ENCODE measurements at regions not wholly inside any gene's neighbourhood (a gene's known extent, or its start where the extent isn't known, plus 50 kb on each side); places are given as distances from the start of the nearest gene placed in this dataset.
A peak's percentile ranks its signal among the peaks of the same experiment; 100 is the strongest.

DNA sequence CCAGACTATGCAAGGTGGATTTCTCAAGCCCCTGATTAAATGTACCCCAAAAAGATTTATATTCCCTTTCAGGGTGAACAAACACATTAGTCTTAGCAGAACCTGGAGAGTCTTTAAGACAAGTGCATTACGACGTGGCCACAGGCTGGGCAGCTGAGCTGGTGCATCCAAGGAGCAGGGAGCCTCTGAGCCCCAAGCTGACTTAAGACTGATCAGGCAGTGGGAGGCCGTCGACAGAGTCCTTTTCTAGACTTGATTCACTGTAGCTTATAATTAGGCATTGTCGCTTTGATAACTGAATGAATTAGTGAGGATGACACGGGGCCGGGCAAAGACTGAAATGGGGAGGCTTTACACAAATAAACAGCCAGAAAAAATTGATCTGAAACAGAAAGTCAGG is 353.2 kb downstream of the GPAM start:
- no peak for DNase-seq (ENCODE audit: low spot score)

DNA sequence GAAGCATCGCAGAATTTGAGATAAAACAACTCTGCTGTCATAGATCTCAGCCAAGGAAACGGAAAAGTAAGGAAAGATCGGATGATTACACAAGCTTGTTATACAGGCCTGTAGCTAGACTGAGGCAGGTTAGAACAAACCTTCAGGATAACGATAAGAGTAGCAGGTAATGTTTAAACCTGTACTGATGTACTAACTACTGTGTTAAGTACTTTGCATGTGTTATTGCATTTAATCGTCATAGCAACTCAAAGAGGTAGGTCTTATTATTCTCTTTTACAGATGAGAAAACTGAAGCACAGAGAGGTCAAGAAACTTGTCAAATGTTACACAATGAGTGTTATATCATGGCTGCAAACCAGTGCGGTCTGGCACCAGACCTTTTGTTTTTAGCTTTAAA is 352.5 kb downstream of the GPAM start:
- DNase-seq (ENCODE audit: low spot score) = no peak

DNA sequence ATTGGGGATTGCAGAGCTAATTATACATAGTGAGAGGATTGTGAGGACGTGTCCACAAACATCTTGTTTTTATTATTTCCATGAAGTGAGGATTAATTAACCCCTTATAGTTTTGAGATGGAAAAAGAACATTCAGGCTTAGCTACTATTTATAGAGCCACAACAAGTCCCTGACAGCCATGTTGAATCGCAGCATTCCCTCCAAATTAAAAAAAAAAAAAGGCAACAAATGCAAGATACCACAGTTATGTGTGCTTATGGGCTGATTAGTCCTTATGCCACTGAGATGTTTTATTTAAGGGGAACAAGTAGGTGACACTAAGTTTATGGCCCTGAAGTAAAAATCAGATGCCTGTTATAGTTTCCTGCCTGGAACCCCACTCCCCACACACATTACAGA is 350.3 kb downstream of the GPAM start:
- no peak for DNase-seq (ENCODE audit: low spot score)

DNA sequence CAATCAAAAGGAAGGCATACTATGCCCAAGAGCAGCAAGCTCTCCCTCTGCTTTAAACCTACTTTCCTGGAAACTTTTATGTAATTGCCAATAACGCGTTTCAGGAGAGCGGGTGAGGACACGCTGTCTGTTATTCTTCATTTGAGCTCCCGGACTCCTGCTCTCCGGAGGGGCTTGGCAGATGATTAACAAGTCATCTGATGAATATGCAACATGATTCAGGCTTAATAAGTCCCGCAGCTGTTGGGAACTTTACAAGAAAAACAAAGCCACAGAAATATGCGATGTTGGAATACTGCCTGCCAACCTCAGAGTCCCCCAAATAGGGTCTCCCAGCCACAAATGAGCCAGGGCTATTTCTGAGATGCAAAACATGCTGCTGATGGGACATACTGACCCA is 348.0 kb downstream of the GPAM start:
- DNase-seq (ENCODE audit: low spot score) = no peak

DNA sequence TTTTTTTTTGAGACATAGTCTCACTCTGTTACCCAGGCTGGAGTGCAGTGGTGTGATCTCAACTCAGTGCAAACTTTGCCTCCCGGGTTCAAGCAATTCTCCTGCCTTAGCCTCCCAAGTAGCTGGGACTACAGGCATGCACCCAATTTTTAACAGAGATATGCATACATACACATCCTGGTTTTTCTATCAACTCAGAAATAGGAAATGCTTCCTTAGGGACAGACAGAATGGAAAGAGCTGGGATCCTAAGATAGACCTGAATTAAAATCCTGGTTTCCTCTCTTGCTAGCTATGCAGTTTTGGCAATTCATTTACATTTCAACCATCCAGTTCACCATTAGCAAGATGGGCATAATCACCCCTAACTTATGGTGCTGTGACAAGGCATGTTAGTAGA is 347.5 kb downstream of the GPAM start:
- no peak for DNase-seq (ENCODE audit: low spot score)

DNA sequence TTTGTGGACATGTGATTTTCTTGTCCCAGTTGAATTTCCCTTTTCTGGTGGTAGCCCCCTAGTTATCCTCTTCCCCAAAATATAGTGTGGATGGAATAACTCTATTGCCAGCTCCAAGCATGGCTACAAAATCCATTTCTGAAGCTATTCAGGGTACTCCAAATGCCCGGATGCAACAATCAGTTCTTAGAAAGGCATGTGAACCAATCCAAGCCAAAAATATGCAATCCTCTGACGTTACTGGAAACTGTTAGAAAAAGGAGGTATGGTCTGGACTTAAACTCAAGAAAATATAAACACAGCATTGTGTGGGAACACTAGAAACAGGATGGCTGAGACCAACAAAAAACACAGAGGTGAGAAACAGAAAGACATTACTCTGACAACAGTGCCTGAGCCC is 347.0 kb downstream of the GPAM start:
- no peak for DNase-seq (ENCODE audit: low spot score)

DNA sequence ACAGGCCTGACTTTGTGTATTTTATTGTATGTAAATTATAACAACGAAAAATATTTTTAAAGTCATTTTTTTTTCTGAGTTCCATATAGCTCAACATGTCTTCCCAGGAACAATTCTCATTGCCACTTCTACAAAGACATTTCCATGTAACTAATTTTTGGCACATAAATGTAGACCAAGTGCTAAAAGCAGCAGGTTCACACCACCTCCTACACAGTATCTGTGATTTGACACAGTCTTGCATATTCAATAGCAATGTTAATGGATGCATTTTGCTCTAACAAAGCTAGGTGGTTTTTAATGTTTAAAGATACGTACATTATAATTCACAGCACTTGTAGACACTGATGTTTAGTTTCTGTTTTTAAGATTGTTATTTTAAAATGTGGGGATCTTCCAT is 346.5 kb downstream of the GPAM start:
- DNase-seq (ENCODE audit: low spot score) = no peak

DNA sequence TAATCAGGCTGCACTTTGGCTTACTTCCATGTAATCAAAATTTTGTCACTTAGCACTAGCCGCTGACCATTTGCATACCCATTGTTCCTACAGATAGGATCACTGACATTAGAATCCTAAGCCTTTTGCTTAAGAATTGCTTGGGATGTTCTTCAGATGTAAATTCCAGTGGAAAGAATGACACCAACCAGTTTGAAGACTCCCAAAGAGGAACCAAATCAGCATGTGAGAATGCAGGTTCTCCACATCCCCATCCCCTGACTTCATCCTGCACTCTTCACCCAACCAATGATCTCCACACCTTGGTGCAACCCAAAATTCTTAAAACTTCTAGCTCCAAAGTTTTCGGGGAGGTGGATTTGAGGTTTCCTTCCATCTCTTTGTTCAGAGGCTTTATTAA is 345.6 kb downstream of the GPAM start:
- no peak for DNase-seq (ENCODE audit: low spot score)

DNA sequence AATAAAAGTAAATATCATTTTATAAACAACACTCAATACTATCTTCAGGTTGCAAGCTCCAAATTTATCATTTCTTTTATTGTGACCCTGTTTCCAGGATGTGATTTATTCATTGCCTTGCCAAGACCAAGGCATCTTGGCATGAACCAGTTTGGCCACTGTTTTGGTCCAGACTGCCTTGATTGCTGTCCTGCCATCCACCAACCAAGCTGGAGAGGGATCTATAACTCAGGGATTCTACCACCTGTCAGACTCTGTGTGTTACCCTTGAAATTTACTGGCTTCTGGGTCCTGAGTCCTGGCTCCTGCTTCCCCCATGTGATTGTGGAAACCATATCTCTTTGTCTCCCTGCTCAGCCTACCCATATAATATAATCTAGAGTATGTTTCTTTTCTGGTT is 343.0 kb downstream of the GPAM start:
- DNase-seq (ENCODE audit: low spot score) = no peak

DNA sequence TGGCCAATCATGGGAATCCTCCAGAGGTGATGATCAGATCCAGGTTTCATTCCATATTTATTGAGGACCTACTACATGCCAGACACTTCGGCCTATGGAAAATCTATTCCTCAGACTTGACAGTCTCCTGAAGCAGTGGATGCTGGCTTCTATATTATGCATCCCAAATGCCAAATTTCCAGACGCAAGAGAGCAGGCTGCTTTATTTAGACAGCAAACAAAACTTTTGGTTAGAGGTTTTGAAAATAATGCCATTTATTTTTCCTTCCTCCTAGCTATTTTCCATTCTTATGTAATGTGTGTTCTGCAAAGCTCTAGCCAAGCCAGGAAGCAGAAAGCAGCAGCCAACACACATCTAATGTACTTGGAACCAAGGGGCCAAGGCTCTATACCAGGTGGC is 330.8 kb downstream of the GPAM start:
- no peak for DNase-seq (ENCODE audit: low spot score)

DNA sequence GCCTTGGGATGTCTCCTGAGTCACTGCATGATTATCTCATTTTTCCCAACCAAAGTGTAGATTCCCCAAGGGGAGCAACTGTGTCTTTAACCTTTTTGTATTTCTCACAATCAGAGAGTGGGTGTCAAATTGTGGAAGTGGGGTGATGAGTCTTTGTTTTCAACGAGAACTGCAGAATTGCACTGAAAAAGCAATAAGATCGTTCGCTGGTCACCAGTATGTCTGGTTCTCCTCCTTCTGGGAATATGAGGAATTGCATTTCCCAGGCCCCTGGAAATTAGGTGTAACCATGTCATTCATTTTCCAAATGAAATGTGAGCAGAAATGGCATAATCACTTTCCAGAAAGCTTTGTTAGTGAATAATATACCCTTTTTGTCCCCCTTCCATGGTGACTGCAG is 326.9 kb downstream of the GPAM start:
- DNase-seq (ENCODE audit: low spot score) = no peak

DNA sequence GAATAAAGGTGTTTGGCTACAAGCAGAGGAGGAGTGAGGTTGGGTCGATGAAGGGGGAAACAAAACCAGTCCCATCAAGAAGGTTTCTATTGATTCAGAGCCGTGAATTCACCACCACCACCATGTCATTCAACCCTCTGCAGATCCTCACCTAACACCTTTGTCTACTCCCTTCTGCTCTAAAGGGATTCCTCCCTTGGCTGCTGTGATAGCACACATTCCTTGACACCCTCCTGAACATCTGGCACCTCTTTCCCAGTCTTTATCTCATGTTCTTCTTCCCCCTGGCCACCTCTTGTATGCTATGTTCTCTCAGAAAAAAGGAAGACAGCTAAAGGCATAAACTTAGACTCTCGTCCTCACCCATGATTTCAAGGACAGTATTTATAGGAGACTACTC is 318.0 kb downstream of the GPAM start:
- no peak for DNase-seq (ENCODE audit: low spot score)

DNA sequence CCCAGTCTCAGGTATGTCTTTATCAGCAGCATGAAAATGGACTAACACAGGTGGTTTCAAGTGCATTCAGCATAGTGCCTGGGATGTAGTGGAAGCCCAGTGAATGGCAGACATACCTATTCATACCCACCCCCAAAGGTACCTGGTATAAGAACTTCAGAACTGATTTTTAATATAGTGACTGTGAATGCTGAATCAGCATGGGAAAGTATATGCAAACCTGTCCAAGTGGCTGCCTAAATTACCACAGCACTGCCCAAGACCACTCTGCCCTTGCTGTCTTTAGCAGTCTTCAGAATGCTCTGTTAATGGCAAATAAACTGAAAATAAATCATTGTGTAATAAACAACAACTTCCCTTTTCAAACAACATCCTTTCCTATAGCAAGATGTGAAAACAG is 312.1 kb downstream of the GPAM start:
- DNase-seq (ENCODE audit: low spot score) = no peak

DNA sequence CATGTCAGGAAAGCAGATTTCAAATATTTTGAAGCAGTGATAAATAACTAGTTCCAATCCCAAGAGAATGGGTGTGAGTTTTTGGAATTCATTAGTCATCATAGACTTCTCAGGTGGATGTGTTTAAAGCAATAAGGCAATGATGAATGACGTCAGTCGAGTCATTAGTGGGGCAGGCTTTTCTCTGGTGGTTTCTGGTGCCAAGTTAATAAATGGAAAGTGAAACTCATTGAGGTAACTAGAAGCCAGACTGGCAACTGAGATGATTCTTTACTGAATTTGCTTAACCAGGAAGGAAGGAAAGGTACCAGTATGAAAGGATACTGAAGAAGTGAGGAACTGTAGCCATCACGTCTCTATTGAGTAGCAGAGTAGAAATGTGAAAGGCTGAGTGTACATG is 311.0 kb downstream of the GPAM start:
- DNase-seq (ENCODE audit: low spot score) = peak; percentile 3

DNA sequence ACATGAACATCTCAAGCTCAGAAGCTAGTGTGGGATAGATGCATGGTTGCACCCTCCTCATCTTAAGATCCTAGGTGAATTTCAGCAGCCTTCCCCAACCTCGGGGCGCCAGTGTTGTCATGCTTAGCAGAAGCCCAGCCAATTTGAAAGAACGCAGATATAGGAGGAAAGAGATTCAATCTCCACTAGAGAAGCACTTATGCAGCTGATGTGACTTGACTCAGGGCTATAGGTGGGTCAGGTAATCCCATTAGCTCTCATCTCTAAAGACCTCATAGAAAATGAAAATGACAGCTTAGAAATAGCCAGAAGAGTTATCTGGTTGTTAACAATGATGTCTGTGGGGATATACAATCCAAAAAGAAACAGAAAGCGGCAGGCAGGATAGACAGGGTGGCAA is 310.5 kb downstream of the GPAM start:
- DNase-seq (ENCODE audit: low spot score) = no peak

DNA sequence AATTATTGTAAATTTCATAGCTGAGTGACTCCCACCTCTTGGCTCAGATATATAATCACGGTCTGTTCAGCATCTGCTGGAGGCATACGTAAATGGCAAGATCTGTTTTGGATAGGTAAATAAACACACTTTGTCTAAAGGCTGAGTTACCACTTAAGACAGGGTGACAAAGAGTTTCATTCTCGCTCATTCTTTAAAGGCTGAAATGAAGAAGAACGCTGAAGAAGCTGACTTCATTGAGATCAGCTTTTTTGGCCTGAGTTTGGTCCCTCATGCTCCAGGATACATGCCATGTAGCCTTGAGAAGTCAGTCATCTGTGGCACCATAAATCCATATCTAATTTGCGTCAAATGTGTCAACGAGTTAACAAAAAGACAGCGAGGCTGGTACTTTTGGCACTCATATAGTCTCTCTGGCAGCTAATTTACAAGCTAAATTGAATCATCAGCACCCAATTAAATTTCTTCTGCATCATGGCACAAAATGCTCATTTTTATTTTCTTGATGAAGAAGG is 309.9 kb downstream of the GPAM start:
- no peak for DNase-seq (ENCODE audit: low spot score)

DNA sequence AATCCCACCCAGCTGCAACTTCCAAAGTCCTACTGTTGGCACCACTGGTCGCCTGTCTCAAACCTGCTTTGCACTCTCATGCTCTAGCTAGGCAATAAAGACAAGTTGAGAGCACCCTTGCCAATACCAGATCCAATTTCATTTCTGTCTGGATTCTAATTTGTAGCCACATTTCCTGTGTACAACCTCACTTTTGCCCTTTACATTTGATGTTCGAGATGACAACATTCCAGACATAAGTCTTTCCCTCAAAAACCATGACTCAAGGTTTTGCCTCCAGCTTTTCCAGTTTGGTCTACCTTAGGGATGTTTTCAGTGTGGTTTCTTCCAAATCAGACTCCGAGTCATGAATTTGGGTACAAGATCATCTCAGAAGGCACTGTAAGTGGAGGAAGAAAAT is 309.0 kb downstream of the GPAM start:
- DNase-seq (ENCODE audit: low spot score) = no peak

DNA sequence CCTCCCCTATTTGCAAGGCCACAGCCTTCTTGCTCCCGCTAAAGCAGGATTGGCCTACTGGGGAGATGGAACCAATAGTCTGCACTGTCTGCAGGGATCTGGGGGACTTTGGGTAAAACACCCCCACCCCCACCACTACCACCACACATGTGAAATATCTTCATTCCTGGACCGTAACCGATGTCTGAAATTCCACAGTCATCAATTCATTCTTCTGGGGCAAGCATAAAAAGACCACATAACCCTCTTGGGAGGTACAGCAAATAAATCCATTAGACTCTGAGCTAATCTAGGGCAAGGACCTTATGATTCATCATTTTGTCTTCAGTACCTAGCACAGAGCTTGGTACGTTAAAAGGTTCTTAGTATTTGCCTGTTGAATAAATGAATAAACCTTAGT is 307.8 kb downstream of the GPAM start:
- no peak for DNase-seq (ENCODE audit: low spot score)

DNA sequence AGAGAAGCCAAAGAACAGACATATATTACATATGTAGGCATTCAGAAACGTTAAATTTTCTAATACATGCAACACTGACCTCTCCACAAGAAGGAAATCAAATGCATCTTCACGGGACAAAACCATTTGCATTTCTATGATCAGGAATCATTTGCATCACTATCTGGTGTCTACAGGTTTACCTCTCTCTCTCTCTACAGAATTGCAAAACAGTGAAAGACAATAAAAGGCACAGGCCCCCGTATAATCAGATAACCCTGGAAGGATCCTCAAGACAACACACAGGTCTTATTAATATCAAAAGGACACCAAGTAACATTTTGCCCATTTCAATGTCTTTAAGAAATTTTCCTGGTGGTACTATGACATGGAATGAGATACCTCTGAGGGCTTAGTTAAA is 306.3 kb downstream of the GPAM start:
- no peak for DNase-seq (ENCODE audit: low spot score)

DNA sequence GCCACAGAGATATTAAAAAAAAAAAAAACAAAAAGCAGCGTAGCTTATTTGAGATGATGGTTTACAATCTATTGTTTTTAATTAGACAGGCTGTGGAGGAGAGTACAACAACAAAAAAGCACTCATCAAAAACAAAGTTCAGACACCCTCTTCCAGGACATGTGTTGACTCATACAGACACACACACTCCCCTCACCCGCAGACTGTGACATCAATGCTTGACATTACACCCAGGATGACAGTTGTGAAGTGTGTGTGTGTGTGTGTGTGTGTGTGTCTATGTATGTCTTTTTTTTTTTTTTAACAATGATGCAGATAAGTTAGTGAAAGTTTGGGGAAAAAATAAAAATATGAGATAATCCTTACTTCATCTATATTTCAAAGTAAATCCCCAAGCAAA is 303.6 kb downstream of the GPAM start:
- DNase-seq (ENCODE audit: low spot score) = no peak

DNA sequence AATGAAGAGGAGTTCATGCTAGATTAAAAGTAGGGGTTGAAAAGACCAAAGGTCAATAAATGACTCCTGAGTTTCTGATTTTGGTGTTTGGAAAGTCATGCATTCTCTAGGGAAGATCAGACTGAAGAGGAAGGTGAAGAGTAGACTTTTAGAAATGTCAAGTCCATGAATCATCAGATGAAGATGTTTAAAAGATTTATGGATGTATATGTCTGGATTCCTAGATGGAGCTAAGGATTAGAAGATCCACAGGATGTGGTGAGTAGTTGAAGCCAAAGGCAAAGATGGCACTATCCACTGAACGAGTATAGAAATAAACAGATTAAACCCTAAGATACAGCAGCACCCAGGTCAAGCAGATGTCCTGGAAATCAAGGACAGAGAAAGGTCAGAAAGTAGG is 298.5 kb downstream of the GPAM start:
- no peak for DNase-seq (ENCODE audit: low spot score)

DNA sequence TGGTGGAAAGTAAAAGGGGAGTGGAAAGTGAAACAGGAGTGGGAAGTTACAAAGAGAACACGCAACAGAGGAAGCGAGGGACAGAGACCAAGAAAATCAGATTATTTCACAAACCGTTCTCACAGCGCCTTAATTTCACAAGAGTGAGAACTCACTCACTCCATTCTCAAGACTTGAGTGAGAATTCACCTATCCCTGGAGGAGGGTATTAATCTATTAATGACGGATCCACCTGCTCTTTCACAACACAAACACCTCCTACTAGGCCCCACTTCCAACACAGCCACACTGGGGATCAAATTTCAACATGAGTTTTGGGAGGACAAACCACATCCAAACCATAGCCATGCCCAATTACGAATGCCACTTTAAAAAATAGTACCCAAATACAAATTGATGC is 297.6 kb downstream of the GPAM start:
- DNase-seq (ENCODE audit: low spot score) = no peak

DNA sequence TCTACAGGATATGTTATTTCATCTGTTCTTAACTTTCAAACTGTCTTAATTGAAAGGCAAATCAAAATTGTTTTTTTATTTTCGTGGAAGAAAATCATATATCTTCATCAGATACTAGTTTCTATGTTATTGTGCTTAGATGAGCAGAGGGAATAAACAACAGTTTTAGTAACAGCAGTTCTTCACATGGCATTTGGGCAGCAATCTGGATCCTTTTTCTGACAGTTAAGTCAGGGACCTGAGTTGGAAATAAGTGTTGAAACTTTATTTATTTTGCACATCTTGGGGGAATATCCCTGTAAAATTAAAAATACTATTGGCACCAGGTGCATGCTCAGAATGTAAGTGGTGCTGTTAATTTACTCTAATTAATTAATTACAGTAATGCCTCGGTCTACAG is 296.3 kb downstream of the GPAM start:
- no peak for DNase-seq (ENCODE audit: low spot score)

DNA sequence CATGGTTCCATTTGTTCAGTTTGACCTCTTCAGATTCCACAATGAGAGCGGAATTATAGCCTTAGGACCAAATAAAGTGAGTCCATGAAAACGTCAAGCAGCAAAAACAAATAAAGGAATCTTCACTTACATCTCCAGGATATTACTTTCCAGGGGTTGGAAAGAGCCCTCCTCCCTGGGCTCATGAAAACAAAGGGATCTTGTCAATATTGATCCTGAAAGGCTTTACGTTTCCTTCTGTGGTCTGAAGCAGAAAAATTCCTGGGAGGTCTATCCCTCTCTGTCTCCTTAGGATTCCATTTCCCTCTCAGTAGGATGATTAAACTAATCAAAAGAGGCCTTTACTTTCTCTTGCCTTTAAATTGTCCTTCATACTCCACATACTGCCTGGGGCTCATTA is 293.5 kb downstream of the GPAM start:
- no peak for DNase-seq (ENCODE audit: low spot score)

DNA sequence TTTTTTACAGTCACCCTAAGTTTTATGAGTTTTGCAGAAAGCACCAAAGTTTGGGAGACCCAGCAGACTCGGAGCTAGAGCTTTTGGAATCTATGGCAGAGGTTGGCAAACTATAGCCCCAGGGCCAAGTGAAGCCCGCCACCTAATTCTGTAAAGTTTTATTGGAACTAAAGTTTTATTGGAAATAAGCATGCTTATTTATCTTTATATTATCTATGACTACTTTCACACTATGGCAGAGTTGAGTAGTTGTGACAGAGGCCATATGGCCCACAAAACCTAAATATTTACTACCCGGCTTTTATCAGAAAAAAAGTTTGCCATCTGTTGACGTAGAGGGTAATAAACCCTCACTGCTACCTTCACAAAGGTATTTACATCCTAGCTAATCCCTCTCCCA is 267.6 kb downstream of the GPAM start:
- DNase-seq (ENCODE audit: low spot score) = no peak

Measured in activated CD4-positive, alpha-beta T cell treated with anti-CD3 and anti-CD28 coated beads, Interleukin-2, Interleukin-4, amounts not matched to agents 100 ng/mL and 50 ng/mL, durations not matched to agents 16 hours and 8 hours (primary cell).